BE2C (cell line): ENCODE measurements at regions not wholly inside any gene's neighbourhood (a gene's known extent, or its start where the extent isn't known, plus 50 kb on each side); places are given as distances from the start of the nearest gene placed in this dataset.

Experiments used
- DNase-seq: peaks from one replicate; pipeline ENCODE4 v3.0.0-alpha.2; 2020
- H3K27me3 ChIP-seq: fragments of 250-450 bp; sonication (Bioruptor Pico); 2 replicates; pipeline ENCODE4 v1.5.1; 2020; ENCODE audit warnings: mild to moderate bottlenecking
- H3K36me3 ChIP-seq: fragments of 250-450 bp; sonication (Bioruptor Pico); 2 replicates; pipeline ENCODE4 v1.5.1; 2020; ENCODE audit warnings: mild to moderate bottlenecking
- H3K4me1 ChIP-seq: fragments of 250-450 bp; sonication (Bioruptor Pico); 2 replicates; pipeline ENCODE4 v1.5.1; 2020
- H3K4me3 ChIP-seq: 2 replicates; pipeline ENCODE4 v1.5.1; 2011; ENCODE audit warnings: low read depth, low read length
- H3K9me3 ChIP-seq: fragments of 250-450 bp; sonication (Bioruptor Pico); 2 replicates; pipeline ENCODE4 v1.5.1; 2020
- CTCF ChIP-seq: IDR thresholded peaks from 2 replicates; pipeline ENCODE4 v1.5.1; 2012; ENCODE audit warnings: mild to moderate bottlenecking, low read depth, low read length

- Histone ChIP-seq H3K4me1 (no peaks in the 10 kb centered on the region; the same call in 1 of the 2 replicates), H3K36me3 (no peaks in the 10 kb centered on the region), H3K9me3 (no peaks in the 10 kb centered on the region), H3K4me3 (no peak overlapping the region), H3K27me3 (no peaks in the 10 kb centered on the region)
- no peak for TF ChIP-seq CTCF
- no peak for DNase-seq
These were observed 344.1 kb upstream of the API5 start for GRCh38 chr11:42967653-42968052.

- H3K36me3 ChIP-seq = no peaks in the 10 kb centered on the region
- H3K9me3 ChIP-seq = no peaks in the 10 kb centered on the region
- H3K4me3 ChIP-seq = no peak overlapping the region
- no peak for TF ChIP-seq CTCF
- H3K4me1 ChIP-seq = peaks cover 24% of the 10 kb centered on the region
- peak; percentile 26 for DNase-seq
- H3K27me3 ChIP-seq = no peaks in the 10 kb centered on the region
These were observed 339.1 kb upstream of the API5 start for GRCh38 chr11:42972741-42973140.

- H3K27me3 ChIP-seq = no peaks in the 10 kb centered on the region
- H3K4me3 ChIP-seq = no peak overlapping the region
- H3K36me3 ChIP-seq = no peaks in the 10 kb centered on the region
- TF ChIP-seq CTCF = peak; percentile 33
- DNase-seq = no peak
- H3K9me3 ChIP-seq = no peaks in the 10 kb centered on the region
- H3K4me1 ChIP-seq = peaks cover 26% of the 10 kb centered on the region
These were observed 337.2 kb upstream of the API5 start for GRCh38 chr11:42974510-42975179.

- TF ChIP-seq CTCF = no peak
- H3K9me3 ChIP-seq = no peaks in the 10 kb centered on the region
- H3K4me3 ChIP-seq = no peak overlapping the region
- DNase-seq = no peak
- peaks cover 26% of the 10 kb centered on the region for H3K4me1 ChIP-seq
- no peaks in the 10 kb centered on the region for H3K27me3 ChIP-seq
- no peaks in the 10 kb centered on the region for H3K36me3 ChIP-seq
These were observed 336.6 kb upstream of the API5 start for GRCh38 chr11:42975180-42975529.

- no peak for TF ChIP-seq CTCF
- Histone ChIP-seq H3K36me3 (no peaks in the 10 kb centered on the region), H3K4me3 (no peak overlapping the region), H3K9me3 (no peaks in the 10 kb centered on the region), H3K4me1 (peaks cover 26% of the 10 kb centered on the region), H3K27me3 (no peaks in the 10 kb centered on the region)
- peak; percentile 39 for DNase-seq
These were observed 335.1 kb upstream of the API5 start for GRCh38 chr11:42976636-42977217.

GRCh38 chr11:42992594-42992993 is 319.2 kb upstream of the API5 start:
- no peak for TF ChIP-seq CTCF
- Histone ChIP-seq H3K36me3 (no peaks in the 10 kb centered on the region), H3K4me1 (no peaks in the 10 kb centered on the region), H3K27me3 (no peaks in the 10 kb centered on the region), H3K4me3 (no peak overlapping the region), H3K9me3 (no peaks in the 10 kb centered on the region)
- DNase-seq = no peak
